ENCODE measurements at regions not wholly inside any gene's neighbourhood (a gene's known extent, or its start where the extent isn't known, plus 50 kb on each side); places are given as distances from the start of the nearest gene placed in this dataset.

DNA sequence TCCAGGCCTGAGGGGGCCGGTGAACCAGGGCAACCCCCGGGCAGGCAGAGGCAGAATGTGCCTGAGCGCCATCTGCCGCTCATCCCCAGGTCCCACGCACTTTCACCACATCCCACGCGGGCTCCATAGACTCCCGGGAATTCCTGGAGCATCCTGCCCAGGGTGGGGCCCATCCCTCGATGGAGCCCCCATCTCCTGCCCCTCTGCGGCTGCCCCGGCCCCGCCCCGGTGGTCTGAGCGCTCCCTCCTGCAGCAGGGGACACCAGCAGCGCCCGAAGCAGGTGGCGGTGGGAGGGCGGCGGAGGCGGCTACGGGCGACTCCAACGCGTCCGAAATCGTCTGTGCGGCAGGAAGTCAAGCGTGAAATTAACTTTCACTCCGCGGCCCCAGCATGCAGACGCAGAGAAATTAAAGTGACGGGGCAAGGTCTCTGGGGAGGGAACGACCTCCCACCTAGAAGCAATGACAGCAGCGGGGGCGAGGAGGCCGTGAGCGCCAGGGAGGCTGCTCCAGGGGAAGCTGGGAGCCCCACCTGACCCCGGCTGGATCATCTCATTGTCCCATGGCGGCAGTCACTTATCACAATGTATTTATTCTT, 122.2 kb downstream of the NCOR2 start:
- Histone ChIP-seq H3K27ac (peak overlapping the region; percentile 78 to 82), H3K4me1 (replicated peaks in 1 of 2) (peaks cover 20 to 26% of the 10 kb centered on the region in 2 donors), H3K4me3 (peak overlapping the region in 1 of 5 donors; percentile 17)
- peak in 5 of 8 experiments; percentile 37 to 88 (median 84) for ATAC-seq (replicated peaks in 6 of 8)
- 0 to 100% (median 81%) methylated on average over 1 to 7 of the region's 39 CpGs; no CpG with 5 or more reads in 2 of the 10 experiments for WGBS, 10 experiments
- in situ Hi-C loops (cut with MboI; ENCODE audit: low pct_unique_long_range_greater_than_20kb in 2 of 9, low sequenced_read_pairs in 9 of 9, unreplicated experiment in 9 of 9) = no loop called here

DNA sequence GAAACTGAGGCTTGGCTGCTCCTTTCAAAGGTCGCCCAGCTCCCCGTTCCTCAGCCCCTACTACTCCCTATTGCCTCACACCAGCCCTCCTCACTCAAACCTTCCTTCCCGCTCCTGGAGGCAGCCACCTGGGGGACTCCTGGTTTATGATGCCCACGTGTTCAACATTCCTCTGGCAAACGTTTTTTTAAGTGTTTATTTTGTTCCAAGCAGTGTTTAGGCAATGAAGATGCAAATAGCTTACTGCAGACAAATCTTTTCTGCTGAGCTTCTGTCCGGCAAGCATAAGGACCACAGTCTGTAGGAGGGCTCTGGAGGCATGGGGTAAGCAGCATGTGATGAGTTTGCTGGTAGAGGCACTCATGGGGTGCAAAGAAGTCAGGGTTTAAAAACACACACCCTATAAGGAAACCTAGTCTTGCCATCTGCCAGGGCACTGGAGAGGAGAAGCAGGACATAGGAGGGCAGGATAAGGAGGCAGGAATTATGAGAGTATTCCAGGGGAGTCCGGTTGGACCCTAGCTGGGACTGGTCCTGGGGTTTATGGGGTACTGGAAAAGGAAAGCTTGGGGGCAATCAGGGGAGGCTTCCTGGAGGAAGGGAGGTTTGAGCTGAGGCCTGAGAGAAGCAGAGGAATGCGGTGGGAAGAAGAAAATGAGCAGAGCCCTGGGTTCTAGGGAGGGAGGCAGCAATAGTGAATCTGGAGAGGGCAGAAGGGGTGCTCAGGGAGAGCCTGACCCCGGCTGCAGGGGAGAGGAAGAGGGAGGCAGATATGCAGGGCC, 123.3 kb downstream of the NCOR2 start:
- Histone ChIP-seq H3K4me3 (no peak overlapping the region), H3K4me1 (replicated peaks in 1 of 2) (peaks cover 13 to 17% of the 10 kb centered on the region in 2 donors), H3K27ac (peak overlapping the region in 1 of 2 donors; percentile 78)
- in situ Hi-C loops (cut with MboI; ENCODE audit: low pct_unique_long_range_greater_than_20kb in 2 of 9, low sequenced_read_pairs in 9 of 9, unreplicated experiment in 9 of 9) = no loop called here
- WGBS, 10 experiments = 83 to 100% (median 93%) methylated on average over 1 to 9 of the region's 9 CpGs; no CpG with 5 or more reads in 1 of the 10 experiments
- peak in 1 of 8 experiments; percentile 43 for ATAC-seq (replicated peaks in 6 of 8)

DNA sequence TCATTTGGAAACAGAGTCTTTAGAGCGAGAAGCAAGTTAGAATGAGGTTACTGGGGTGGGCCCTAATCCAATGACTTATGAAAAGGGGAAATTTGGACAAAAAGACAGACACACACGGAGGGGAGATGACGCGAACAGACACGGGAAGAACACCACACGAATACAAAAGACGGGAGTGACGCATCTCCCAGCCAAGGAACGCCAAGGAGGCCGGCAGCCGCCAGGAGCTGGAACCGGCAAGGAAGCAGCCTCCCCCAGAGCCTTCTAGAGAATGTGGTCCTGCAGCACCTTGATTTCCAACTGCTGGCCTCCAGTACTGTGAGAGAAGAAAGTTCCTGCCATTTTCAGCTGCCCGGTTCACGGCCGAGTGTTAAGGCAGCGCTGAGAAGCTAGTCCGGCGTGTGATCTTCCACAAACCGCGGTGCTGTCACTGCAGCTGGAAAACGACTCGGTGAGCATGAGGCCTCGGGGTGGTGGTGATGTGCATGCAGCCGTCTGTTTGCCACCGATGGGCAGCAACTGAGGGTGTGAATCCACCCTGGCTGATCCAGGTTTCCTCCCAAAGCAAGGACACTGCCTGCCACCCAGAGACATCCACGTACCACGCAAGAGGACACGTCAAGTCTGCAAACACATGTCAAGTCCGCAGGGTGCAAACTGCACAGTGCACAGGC, 124.5 kb downstream of the NCOR2 start:
- ATAC-seq (replicated peaks in 6 of 8) = peak in 1 of 8 experiments; percentile 10
- WGBS, 10 experiments = 30 to 100% (median 86%) methylated on average over 1 to 18 of the region's 29 CpGs; no CpG with 5 or more reads in 1 of the 10 experiments
- H3K4me3 ChIP-seq = no peak overlapping the region
- H3K4me1 ChIP-seq (replicated peaks in 1 of 2) = peaks cover 13 to 15% of the 10 kb centered on the region in 2 donors
- no peak overlapping the region for H3K27ac ChIP-seq
- in situ Hi-C loops (cut with MboI; ENCODE audit: low pct_unique_long_range_greater_than_20kb in 2 of 9, low sequenced_read_pairs in 9 of 9, unreplicated experiment in 9 of 9) = no loop called here

DNA sequence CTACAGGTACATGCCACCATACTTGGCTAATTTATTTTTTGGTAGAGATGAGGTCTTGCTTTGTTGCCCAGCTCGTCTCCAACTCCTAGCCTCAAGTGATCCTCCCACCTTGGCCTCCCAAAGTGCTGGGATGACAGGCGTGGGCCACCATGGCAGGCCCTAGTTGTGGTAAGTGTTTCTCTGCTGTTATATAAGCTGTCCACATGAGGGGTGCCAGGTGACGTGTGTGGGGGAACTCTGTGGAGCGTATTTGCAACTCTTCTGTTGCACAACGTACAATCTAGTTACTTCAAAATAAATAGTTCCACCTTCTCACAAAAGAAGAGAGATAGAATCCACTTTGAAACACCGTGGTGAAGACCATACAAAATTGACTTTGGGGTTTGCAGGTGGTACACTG, 125.1 kb downstream of the NCOR2 start:
- no peak overlapping the region for H3K27ac ChIP-seq
- peaks cover 13 to 15% of the 10 kb centered on the region in 2 donors for H3K4me1 ChIP-seq (replicated peaks in 1 of 2)
- no peak for ATAC-seq (replicated peaks in 6 of 8)
- in situ Hi-C loops (cut with MboI; ENCODE audit: low pct_unique_long_range_greater_than_20kb in 2 of 9, low sequenced_read_pairs in 9 of 9, unreplicated experiment in 9 of 9) = no loop called here
- H3K4me3 ChIP-seq = no peak overlapping the region
- 44 to 100% (median 86%) methylated on average over 1 to 6 of the region's 6 CpGs; no CpG with 5 or more reads in 1 of the 10 experiments for WGBS, 10 experiments

DNA sequence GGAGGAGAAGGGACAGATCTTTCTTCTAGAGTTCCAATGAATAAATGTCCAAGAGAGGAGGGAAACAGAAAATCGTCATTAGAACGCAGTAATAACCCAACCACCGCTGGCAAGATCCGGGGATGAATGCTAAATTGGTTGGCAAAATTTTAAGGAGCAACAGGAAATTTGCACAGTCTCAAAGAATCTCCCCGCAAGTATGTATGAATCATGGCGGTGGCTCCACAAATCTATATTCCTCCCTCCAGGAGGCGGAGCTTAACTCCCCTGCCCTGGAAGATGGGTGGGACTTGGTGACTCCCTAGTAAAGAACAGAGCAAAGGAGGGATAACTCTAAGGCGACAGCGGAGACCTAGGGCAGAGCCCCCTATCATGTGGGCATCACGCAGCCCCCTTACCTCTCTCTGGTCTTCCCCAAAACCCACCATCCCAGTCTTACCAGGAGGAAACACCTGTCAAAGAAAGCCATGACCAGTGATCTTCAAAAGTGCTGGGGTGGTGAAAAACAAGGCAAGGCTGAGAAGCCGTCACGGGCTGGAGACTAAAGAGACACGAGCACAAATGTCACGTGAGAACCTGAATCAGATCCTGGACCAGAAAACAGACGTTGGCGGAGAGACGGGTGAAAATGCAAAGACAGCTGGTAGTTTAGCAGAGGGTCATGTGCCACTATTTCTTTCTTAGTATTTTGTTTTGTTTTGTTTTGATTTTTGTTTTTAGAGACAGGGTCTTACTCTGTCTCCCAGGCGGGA, 125.8 kb downstream of the NCOR2 start:
- no peak overlapping the region for H3K4me3 ChIP-seq
- H3K4me1 ChIP-seq (replicated peaks in 1 of 2) = peaks cover 14 to 15% of the 10 kb centered on the region in 2 donors
- in situ Hi-C loops (cut with MboI; ENCODE audit: low pct_unique_long_range_greater_than_20kb in 2 of 9, low sequenced_read_pairs in 9 of 9, unreplicated experiment in 9 of 9) = no loop called here
- peak in 5 of 8 experiments; percentile 24 to 91 (median 62) for ATAC-seq (replicated peaks in 6 of 8)
- 7 to 93% (median 80%) methylated on average over 2 to 16 of the region's 18 CpGs; no CpG with 5 or more reads in 1 of the 10 experiments for WGBS, 10 experiments
- H3K27ac ChIP-seq = no peak overlapping the region

DNA sequence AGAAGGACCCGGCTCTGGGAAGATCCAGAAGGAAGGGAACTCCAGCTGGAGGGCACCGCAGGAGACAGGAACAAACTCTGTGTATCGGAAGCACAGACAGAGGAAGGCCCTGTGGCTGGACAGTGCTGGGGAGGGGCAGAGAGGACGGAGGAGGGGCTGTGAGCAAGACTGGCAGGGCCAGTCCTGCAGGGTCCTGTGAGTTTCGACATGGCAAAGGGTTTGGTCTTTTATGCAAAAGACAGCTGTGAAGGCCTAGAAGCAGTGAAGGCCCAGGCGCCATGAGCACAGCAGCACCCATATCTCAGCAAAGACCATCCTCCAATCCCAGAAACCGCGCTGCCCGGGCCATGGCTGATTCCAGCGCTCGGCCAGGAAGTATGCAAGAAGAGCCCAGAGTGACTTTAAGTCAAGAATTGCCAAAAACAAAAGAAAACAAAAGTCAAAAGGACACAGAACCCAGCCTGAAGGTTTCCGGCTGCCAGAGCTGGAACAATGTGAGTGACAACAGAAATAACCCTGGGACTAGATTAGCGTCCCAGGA, 126.5 kb downstream of the NCOR2 start:
- in situ Hi-C loops (cut with MboI; ENCODE audit: low pct_unique_long_range_greater_than_20kb in 2 of 9, low sequenced_read_pairs in 9 of 9, unreplicated experiment in 9 of 9) = no loop called here
- Histone ChIP-seq H3K27ac (no peak overlapping the region), H3K4me1 (replicated peaks in 1 of 2) (peaks cover 15 to 19% of the 10 kb centered on the region in 2 donors), H3K4me3 (no peak overlapping the region)
- 10 to 94% (median 83%) methylated on average over 1 to 10 of the region's 13 CpGs; no CpG with 5 or more reads in 1 of the 10 experiments for WGBS, 10 experiments
- peak in 1 of 8 experiments; percentile 17 for ATAC-seq (replicated peaks in 6 of 8)

DNA sequence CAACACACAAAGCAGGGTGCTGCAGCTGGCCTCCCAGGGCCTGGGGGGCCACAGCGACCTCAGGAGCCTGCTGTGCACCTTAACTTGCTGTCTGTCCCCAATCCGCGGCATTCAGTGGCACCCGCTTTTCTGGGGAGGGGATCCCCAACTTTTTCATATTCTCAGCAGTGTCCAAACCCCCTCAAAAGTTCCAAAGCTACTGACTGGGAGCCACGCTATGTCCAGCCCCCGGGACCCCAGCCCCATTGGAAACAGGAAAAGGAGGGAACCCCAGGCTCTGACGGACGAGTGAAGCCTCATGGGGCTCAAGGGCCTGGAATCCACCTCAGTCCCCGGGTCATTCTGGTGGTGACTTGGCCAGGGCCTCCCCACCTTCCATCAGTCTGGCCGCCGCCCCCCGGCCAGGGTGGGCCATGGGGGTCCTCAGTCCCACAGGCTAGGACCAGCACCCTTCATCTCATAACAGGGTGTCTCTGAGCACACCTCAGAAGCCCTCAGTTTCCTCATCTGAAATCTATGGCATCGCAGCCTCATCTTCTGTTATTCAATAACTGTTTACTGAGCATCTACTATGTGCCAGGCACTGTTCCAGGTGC, 127.3 kb downstream of the NCOR2 start:
- 100% methylated on average over 1 to 3 of the region's 13 CpGs; no CpG with 5 or more reads in 8 of the 10 experiments for WGBS, 10 experiments
- Histone ChIP-seq H3K4me1 (replicated peaks in 1 of 2) (peaks cover 16 to 20% of the 10 kb centered on the region in 2 donors), H3K4me3 (no peak overlapping the region), H3K27ac (peak overlapping the region in 1 of 2 donors; percentile 60)
- in situ Hi-C loops (cut with MboI; ENCODE audit: low pct_unique_long_range_greater_than_20kb in 2 of 9, low sequenced_read_pairs in 9 of 9, unreplicated experiment in 9 of 9) = no loop called here
- ATAC-seq (replicated peaks in 6 of 8) = no peak

DNA sequence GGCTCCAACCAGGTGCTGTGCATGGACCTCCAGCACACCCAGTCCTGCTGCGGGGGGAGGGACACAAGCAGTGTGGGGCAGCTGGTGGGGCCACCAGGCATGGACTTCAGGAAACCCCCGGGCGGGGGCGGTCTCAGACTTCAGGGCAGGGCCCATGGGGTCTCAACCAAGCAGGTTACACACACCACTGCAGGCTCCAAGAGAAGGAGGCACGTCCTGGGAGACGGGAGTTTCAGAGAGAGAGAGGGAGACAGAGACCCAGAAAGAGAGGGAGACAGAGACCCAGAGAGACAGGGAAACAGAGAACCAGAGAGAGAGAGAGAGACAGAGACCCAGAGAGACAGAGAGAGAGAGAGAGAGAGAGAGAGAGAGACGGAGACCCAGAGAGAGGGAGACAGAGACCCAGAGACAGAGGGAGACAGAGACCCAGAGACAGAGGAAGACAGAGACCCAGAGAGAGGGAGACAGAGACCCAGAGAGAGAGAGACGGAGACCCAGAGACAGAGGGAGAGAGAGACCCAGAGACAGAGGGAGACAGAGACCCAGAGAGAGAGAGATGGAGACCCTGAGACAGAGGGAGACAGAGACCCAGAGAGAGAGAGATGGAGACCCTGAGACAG, 128.9 kb downstream of the NCOR2 start:
- ATAC-seq (replicated peaks in 6 of 8) = no peak
- H3K4me3 ChIP-seq = no peak overlapping the region
- peaks cover 25 to 36% of the 10 kb centered on the region in 2 donors for H3K4me1 ChIP-seq (replicated peaks in 1 of 2)
- in situ Hi-C loops (cut with MboI; ENCODE audit: low pct_unique_long_range_greater_than_20kb in 2 of 9, low sequenced_read_pairs in 9 of 9, unreplicated experiment in 9 of 9) = no loop called here
- 72 to 100% (median 85%) methylated on average over 1 to 6 of the region's 8 CpGs; no CpG with 5 or more reads in 1 of the 10 experiments for WGBS, 10 experiments
- H3K27ac ChIP-seq = peak overlapping the region in 1 of 2 donors; percentile 22

DNA sequence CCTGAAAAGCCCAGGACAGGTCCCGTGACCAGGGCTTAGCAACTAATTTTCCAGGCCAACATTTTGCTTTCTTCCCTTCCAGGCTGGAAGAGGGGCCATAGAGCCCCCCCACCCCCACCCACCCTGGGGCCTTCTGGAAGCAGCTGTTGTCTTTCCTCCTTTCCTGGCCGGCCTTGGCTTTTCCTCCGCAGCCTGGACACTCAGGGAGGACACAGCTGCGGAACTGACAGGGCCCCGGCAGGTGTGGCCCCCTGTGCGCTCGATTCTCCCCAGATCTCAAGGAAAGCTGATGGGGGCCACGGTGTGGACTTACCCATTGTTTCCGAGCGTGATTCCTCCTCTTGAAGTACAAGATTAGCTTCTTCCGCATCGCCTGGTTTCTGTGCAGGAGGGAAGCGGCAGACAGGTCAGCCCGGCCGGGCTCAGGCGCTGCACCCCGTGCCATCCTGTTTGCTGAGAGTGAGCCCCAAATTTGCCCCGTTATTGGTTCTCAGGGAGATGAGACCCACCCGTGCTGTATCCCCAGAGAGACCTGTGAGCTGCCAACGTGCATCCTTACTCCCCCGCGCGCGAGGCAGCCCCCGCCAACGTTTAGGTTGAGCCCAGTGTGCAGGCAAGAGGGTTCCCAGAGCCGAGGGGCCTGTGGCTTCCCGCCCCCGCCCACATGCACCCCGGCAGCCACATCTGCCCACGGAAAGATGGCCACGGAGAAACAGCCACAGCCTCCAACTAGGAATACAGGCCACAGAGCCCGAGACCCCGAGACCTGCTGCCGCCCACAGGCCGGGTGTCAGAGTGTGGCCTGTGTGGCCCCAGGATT, 129.6 kb downstream of the NCOR2 start:
- Histone ChIP-seq H3K4me3 (no peak overlapping the region), H3K27ac (peak overlapping the region in 1 of 2 donors; percentile 38), H3K4me1 (replicated peaks in 1 of 2) (peaks cover 32 to 43% of the 10 kb centered on the region in 2 donors)
- in situ Hi-C loops (cut with MboI; ENCODE audit: low pct_unique_long_range_greater_than_20kb in 2 of 9, low sequenced_read_pairs in 9 of 9, unreplicated experiment in 9 of 9) = no loop called here
- ATAC-seq (replicated peaks in 6 of 8) = no peak
- 0 to 100% (median 100%) methylated on average over 1 to 11 of the region's 36 CpGs; no CpG with 5 or more reads in 5 of the 10 experiments for WGBS, 10 experiments

DNA sequence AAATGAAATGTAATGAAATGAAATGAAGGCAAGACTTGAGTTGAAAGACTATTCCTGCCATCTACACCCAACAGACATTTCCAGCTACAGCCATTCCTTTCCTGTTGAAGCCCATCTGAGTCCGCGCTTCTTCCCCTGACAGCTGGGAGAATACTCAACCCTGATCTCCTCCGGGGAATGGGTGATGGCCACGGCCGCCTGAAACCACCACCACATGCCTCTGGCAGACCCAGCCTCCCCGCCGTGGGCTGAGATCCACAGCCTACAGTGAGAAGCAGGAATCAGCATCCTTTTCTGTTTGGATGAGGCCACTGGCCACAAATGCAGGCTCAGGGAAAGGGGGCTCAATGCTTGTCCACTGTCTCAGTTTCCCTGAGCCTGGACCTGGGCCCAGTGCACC, 130.3 kb downstream of the NCOR2 start:
- Histone ChIP-seq H3K27ac (peak overlapping the region in 1 of 2 donors; percentile 38), H3K4me3 (no peak overlapping the region), H3K4me1 (replicated peaks in 1 of 2) (peaks cover 34 to 47% of the 10 kb centered on the region in 2 donors)
- 40 to 91% (median 73%) methylated on average over 1 to 5 of the region's 7 CpGs; no CpG with 5 or more reads in 6 of the 10 experiments for WGBS, 10 experiments
- no peak for ATAC-seq (replicated peaks in 6 of 8)
- in situ Hi-C loops (cut with MboI; ENCODE audit: low pct_unique_long_range_greater_than_20kb in 2 of 9, low sequenced_read_pairs in 9 of 9, unreplicated experiment in 9 of 9) = no loop called here

DNA sequence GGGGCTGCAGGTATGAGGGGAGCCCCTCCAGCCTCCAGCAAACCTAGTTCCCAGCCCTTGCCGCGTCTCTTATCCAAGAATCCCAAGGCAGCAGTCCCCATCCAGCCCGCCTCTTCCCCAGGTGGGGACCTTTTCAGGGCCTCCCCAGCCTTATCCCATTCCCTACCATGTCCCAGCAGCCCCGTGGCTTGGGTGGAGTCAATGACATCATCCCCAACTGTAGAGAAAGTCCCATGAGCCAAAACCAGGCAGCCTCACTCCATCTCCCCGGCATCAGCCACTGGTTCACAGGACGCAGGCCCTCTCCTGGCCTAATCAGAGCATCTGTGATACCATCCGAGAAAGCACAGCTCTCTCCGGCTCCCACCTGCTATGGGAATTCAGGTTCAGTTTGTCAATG, 131.0 kb downstream of the NCOR2 start:
- Histone ChIP-seq H3K4me1 (replicated peaks in 1 of 2) (peaks cover 30 to 43% of the 10 kb centered on the region in 2 donors), H3K4me3 (no peak overlapping the region), H3K27ac (peak overlapping the region in 1 of 2 donors; percentile 37)
- WGBS, 10 experiments = 42 to 95% (median 82%) methylated on average over 1 to 4 of the region's 8 CpGs; no CpG with 5 or more reads in 6 of the 10 experiments
- in situ Hi-C loops (cut with MboI; ENCODE audit: low pct_unique_long_range_greater_than_20kb in 2 of 9, low sequenced_read_pairs in 9 of 9, unreplicated experiment in 9 of 9) = no loop called here
- peak; percentile 14 to 49 (median 38) for ATAC-seq (replicated peaks in 6 of 8)
